ENCODE measurements at regions not wholly inside any gene's neighbourhood (a gene's known extent, or its start where the extent isn't known, plus 50 kb on each side); places are given as distances from the start of the nearest gene placed in this dataset.

DNA sequence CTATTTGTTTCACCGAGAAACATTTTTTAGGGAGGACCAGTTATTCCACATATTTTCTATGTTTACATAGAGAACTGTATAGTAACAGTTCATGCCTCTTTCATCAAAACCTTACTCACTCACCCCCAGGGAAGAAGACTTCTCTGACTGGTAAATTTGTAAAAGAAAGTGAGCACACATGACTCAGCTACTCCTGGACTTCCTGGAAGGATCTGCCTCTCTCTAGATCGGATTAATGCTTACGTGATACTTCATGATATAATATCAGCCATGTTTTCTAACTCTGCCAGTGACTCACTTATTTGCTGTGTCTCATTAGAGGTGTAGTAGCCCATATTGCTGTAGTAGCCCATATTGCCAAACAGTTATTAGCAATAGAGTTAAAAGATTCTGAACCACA, 494.3 kb upstream of the ATXN7L3B start:
- TF ChIP-seq, protein P1, sequence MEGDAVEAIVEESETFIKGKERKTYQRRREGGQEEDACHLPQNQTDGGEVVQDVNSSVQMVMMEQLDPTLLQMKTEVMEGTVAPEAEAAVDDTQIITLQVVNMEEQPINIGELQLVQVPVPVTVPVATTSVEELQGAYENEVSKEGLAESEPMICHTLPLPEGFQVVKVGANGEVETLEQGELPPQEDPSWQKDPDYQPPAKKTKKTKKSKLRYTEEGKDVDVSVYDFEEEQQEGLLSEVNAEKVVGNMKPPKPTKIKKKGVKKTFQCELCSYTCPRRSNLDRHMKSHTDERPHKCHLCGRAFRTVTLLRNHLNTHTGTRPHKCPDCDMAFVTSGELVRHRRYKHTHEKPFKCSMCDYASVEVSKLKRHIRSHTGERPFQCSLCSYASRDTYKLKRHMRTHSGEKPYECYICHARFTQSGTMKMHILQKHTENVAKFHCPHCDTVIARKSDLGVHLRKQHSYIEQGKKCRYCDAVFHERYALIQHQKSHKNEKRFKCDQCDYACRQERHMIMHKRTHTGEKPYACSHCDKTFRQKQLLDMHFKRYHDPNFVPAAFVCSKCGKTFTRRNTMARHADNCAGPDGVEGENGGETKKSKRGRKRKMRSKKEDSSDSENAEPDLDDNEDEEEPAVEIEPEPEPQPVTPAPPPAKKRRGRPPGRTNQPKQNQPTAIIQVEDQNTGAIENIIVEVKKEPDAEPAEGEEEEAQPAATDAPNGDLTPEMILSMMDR (IDR thresholded peaks at IDR 0.05; ENCODE audit: low read depth, low read length), result no peak
- TF ChIP-seq POLR2A (IDR thresholded peaks at IDR 0.05; ENCODE audit: extremely low read depth, insufficient read length) (no peak), MYC (IDR thresholded peaks at IDR 0.05; ENCODE audit: low read depth, low read length) (no peak)
- TF ChIP-seq, protein P2, sequence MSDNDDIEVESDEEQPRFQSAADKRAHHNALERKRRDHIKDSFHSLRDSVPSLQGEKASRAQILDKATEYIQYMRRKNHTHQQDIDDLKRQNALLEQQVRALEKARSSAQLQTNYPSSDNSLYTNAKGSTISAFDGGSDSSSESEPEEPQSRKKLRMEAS (IDR thresholded peaks at IDR 0.05; ENCODE audit: low read depth, low read length), result no peak
